HCT116 (cell line): ENCODE measurements at regions not wholly inside any gene's neighbourhood (a gene's known extent, or its start where the extent isn't known, plus 50 kb on each side); places are given as distances from the start of the nearest gene placed in this dataset.

ENCODE experiments used
- POLR2A ChIP-seq: IDR thresholded peaks from 2 replicates; pipeline ENCODE4 v1.7.0; 2011; ENCODE audit warnings: borderline replicate concordance; ENCODE audit not compliant: insufficient read depth, insufficient read length; ENCODE audit errors: extremely low read depth
- TCF7L2 ChIP-seq: IDR thresholded peaks from 2 replicates; pipeline ENCODE4 v1.7.0; 2011; ENCODE audit warnings: borderline replicate concordance, inconsistent platforms; ENCODE audit not compliant: insufficient read depth, insufficient read length; ENCODE audit errors: extremely low read depth
- TF ChIP-seq, protein P1 (sequence below), 3 experiments: fragments of 200-600 bp in 1 of 3; sonication (generic) in 1 of 3; IDR thresholded peaks in 2 of 3; conservative IDR thresholded peaks in 1 of 3; 2 replicates each; pipeline ENCODE4 v1.5.1; 2012 to 2017; ENCODE audit warnings: low read depth in 2 of 3, low read length in 2 of 3, antibody characterized with exemption in 1 of 3, borderline replicate concordance in 1 of 3, control low read depth in 1 of 3, mild to moderate bottlenecking in 1 of 3, mixed read lengths in 1 of 3, mixed run types in 1 of 3, moderate library complexity in 1 of 3; ENCODE audit not compliant: insufficient read depth in 1 of 3
- TF ChIP-seq, protein P2 (sequence below): IDR thresholded peaks from 2 replicates; pipeline ENCODE4 v1.6.1; 2012

DNA sequence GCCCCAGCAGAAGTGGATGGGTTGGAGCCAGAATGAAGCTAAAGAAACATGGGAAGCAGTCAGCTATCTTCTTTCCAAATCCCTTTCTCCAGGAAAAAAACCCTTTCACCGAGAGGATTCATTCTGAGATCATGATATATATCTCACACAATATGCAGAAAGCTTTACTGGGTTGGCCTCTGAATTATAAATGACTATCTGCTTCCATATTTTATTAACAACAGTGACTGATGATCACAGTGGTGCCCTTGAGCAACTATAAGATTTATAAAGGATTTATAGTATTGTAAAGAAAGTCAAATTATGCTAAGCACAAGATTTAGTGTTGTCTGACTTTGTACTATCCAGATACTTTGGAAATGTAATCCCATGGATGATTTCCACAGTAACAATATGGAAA lies 180.3 kb downstream of the KCNE4 start:
- TF ChIP-seq, protein P1, sequence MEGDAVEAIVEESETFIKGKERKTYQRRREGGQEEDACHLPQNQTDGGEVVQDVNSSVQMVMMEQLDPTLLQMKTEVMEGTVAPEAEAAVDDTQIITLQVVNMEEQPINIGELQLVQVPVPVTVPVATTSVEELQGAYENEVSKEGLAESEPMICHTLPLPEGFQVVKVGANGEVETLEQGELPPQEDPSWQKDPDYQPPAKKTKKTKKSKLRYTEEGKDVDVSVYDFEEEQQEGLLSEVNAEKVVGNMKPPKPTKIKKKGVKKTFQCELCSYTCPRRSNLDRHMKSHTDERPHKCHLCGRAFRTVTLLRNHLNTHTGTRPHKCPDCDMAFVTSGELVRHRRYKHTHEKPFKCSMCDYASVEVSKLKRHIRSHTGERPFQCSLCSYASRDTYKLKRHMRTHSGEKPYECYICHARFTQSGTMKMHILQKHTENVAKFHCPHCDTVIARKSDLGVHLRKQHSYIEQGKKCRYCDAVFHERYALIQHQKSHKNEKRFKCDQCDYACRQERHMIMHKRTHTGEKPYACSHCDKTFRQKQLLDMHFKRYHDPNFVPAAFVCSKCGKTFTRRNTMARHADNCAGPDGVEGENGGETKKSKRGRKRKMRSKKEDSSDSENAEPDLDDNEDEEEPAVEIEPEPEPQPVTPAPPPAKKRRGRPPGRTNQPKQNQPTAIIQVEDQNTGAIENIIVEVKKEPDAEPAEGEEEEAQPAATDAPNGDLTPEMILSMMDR (IDR thresholded peaks at IDR 0.05 in 2 of 3, conservative IDR thresholded peaks at IDR 0.05 in 1 of 3; ENCODE audit: borderline replicate concordance in 1 of 3, insufficient read depth in 1 of 3, low read depth in 2 of 3, low read length in 2 of 3) = no peak
- TF ChIP-seq, protein P2, sequence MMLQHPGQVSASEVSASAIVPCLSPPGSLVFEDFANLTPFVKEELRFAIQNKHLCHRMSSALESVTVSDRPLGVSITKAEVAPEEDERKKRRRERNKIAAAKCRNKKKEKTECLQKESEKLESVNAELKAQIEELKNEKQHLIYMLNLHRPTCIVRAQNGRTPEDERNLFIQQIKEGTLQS = no peak
- no peak for TF ChIP-seq POLR2A
- no peak for TF ChIP-seq TCF7L2
